GM21529 (cell line): ENCODE measurements at regions not wholly inside any gene's neighbourhood (a gene's known extent, or its start where the extent isn't known, plus 50 kb on each side); places are given as distances from the start of the nearest gene placed in this dataset.

Experiments used
- ATAC-seq: cut with Tn5 transposase; IDR thresholded peaks from one replicate; pipeline ENCODE4 v1.9.1; 2021; ENCODE audit not compliant: unreplicated experiment

DNA sequence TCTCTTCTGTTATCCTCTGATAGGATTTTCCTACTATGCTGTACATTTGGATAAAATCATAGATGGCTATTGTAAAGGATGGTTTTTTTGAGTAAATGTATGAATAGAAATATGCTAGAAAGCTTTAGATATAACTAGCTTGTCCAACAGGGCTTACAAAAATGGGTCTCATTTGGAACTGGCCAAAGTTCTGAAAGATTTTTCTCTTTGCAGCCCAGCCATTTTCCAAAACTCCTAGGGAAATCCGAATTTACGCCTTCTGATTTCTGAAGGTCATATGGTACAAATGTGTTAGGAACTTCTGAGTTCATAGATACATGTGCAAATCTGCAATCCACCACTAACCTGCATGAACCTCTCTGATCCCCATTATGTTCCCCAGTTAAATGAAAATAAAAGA, 603.9 kb upstream of the C9orf72 start:
- no peak for ATAC-seq

- no peak for ATAC-seq
Measured at GRCh38 chr9:28177925-28178324, 604.6 kb upstream of the C9orf72 start.

- no peak for ATAC-seq
Measured at GRCh38 chr9:28179893-28180292, 606.6 kb upstream of the C9orf72 start.

- no peak for ATAC-seq
Measured at GRCh38 chr9:28190981-28191380, 617.7 kb upstream of the C9orf72 start.

DNA sequence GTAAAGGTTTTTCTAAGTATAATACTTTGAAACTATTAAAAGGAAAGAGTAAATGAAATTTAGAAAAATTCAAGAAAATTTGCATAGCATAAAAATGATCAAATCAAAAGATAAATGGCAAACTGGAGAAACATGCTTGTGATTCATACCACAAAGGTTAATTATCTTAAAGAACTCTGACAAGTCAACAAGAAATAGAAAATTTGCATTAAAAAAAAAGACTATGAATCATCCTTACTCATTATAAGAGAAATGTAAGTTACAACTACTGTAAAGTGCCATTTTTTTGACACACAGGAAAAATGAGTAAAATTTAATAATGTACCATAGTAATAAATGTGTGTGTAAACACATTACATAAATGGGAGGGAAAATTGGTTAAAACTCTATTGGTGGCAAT, 624.4 kb upstream of the C9orf72 start:
- no peak for ATAC-seq

GRCh38 chr9:28203036-28203435, 629.8 kb upstream of the C9orf72 start:
- no peak for ATAC-seq

DNA sequence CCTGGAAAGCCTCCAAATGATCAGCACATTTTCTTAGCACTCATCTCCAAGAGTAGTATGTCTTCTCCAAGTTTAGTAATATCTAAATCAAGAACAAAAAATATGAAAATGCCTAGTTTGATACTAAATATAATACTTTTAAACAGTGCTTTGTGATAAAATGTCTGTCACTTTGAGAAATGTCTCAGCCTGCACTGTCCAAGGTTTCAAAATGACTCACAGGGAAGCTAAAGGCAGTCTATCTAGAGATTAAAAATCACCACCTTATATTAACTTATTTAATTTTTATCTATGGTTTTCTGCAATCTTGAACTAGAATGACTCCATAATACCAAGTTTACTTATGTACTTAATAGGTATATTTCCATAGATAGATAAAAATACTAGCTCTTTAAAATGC, 633.0 kb upstream of the C9orf72 start:
- no peak for ATAC-seq

DNA sequence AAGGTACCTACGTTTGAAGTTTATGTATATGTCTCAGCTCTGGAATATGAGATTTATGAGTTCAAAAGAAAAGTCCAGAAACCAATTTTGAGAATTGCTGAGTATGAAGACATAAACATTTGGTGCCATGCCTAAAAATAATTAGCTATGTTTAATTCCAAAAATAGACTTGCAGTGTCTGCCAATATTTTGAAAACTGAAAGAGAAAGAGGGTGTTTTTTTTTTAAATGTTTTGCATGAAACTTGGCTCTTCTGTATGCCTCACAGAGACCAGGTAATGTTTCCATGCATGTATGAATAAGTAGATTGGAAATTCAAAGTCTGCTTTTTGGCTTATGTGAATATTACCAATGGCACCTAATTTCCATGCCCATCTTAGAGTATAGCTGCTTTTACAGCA, 634.4 kb upstream of the C9orf72 start:
- ATAC-seq = peak; percentile 59

GRCh38 chr9:28209130-28209529, 635.8 kb upstream of the C9orf72 start:
- ATAC-seq = no peak

GRCh38 chr9:28212979-28213378, 639.7 kb upstream of the C9orf72 start:
- ATAC-seq = no peak

- ATAC-seq = no peak
Measured at GRCh38 chr9:28215536-28216299, 642.4 kb upstream of the C9orf72 start.

DNA sequence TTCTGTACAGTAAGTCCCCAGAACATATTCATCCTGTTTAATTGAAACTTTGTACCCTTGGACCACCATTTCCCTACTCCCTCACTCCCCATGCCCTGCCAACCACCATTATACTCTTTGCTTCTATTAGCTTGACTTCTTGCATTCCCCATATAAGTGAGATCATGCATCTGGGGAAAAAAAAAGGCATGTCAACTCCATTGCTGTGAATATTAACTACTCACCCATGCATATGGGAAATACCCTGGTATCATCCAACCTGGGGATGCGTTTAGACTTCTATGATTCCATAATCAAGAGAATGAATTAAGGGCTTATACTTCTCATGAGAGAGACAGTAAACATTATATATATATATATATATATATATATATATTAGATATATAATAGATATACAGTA, 659.4 kb upstream of the C9orf72 start:
- no peak for ATAC-seq

DNA sequence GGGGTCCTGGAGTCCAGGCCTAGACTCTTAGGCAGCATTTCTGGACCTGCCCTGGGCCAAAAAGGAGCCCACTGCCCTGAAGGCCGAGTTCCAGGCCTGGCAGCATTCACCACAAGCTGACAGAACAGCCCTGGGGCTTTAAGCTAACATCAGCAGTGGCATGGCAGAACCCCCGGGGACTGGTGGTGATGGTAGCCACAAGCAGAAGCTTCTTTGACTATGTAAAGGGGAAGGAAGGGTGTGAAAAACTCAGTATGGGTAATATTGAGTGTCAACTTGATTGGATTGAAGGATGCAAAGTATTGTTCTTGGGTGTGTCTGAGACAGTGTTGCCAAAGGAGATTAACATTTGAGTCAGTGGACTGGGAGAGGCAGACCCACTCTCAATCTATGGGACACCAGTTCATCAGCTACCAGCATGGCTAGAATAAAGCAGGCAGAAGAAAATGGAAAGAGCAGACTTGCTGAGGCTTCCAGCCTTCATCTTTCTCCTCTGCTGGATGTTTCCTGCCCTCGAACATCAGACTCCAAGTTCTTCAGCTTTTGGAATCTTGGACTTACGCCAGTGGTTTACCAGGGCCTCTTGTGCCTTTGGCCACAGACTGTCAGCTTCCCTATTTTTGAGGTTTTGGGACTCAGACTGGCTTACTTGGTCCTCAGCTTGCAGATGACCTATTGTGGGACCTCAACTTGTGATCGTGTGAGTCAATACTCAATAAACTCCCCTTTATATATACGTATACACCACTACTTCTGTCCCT, 661.0 kb upstream of the C9orf72 start:
- ATAC-seq = no peak

GRCh38 chr9:28234894-28235277, 661.6 kb upstream of the C9orf72 start:
- no peak for ATAC-seq

DNA sequence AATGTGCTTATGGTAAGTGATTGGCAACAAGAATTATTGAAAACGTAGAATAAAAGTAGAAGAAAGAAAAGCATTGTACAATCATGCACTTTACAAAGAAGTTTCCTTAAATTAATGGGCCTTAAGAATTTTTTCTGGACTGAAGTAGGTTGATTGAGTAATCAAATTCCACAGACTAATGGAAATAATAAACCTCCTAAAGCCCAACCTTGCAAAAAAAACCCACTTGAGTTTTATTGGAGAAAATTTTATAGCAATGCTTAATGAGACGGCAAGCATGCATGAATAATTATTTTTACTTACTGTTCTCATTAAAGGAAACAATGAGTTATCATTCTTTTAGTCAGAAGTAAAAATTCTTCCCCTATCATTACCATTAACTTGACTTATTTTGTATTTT, 676.1 kb upstream of the C9orf72 start:
- ATAC-seq = no peak

DNA sequence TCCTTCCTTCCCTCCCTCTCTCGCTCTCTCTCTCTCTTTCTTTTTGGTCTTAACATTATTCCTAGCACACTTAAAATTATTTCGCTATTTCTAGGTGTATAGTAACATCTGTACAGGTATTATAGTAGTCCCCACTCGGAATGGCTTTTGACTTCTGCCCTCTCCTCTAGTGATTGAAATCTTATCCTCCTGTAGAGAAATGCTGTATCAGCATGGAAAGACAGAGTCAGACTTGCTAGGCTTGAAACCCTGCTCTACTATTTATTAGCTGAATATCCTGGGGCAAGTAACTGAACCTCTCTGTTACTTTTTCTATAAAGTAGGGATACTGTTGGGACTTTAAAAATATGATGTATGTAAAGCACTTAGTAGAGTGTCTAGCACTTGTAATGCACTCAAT, 681.9 kb upstream of the C9orf72 start:
- ATAC-seq = no peak

DNA sequence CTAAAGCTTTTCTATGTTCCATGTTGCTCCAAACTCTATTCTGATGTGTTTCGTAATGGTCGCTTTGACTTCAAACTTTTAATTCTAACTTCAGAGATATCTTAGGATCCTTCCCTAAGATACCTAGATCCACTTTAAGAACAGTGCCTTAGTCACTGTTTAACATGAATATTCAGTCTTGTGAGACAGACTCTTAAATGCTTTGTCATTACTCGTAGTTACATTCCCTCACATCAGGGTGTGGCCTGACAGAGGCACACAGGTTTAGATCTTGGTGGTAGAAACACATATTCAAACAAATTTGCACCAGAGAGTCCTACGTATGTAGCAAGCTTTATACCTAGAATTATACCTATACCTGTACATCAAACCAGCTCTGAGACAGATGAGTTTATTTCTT, 687.0 kb upstream of the C9orf72 start:
- ATAC-seq = no peak

GRCh38 chr9:28264368-28264767, 691.1 kb upstream of the C9orf72 start:
- no peak for ATAC-seq

DNA sequence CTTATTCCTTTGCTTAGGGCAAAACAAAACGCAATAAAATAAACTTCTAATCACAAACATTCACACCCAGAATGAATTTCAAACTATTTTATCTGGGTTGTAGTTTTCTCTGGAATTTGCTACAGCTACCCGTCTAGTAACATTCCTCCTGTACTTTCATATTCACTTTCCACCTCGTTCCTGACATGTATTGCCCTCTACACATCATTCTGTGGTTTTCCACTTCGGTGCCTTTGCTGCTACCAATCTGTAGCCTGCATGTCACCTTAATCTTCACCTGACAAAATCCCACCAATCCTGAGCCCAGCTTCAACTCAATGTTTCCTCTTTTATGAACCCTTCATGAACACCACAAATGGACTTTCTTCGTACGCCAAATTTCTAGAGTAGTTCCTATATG, 694.1 kb upstream of the C9orf72 start:
- no peak for ATAC-seq

GRCh38 chr9:28270156-28270555, 696.9 kb upstream of the C9orf72 start:
- ATAC-seq = no peak

GRCh38 chr9:28272127-28272526, 698.8 kb upstream of the C9orf72 start:
- no peak for ATAC-seq

GRCh38 chr9:28287455-28287854, 714.2 kb upstream of the C9orf72 start:
- no peak for ATAC-seq

DNA sequence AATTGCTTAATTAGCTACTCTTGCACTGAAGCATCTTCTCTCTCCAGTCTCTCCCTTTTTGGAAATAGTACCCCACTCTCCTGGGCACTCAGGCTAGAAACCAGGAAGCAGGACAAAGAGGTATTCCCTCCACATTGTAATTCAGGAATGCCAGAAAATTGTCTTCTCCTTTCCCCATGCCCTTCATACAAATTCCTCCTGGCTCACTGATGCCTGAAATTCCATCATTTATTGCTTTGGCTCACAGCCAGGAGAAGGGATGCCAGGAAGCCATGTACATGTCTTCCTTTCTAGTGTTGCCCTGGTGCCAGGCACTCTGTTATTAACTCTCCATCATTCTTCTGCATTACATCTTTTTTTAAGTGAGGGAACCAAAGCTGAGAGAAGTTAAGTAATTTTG, 716.5 kb upstream of the C9orf72 start:
- ATAC-seq = no peak
